ENCODE measurements at regions not wholly inside any gene's neighbourhood (a gene's known extent, or its start where the extent isn't known, plus 50 kb on each side); places are given as distances from the start of the nearest gene placed in this dataset.

- ATAC-seq (no peak), DNase-seq (no peak)
- no peak overlapping the region for H3K27ac ChIP-seq (ENCODE audit: low read length)
- H3K9me3 ChIP-seq (ENCODE audit: control insufficient read depth, insufficient read depth, low read length) = no peaks in the 10 kb centered on the region
- no peaks in the 10 kb centered on the region for H3K36me3 ChIP-seq (ENCODE audit: control insufficient read depth, insufficient read depth, low read length)
- no peak overlapping the region for H3K4me3 ChIP-seq (ENCODE audit: low read length)
- no peaks in the 10 kb centered on the region for H3K27me3 Mint-ChIP-seq (ENCODE audit: low read depth in 2 of 2)
- H3K36me3 Mint-ChIP-seq = no peaks in the 10 kb centered on the region
- no peak overlapping the region for H3K27ac Mint-ChIP-seq
- no peaks in the 10 kb centered on the region for H3K4me1 Mint-ChIP-seq
- intact Hi-C loops (cut with micrococcal nuclease) = no loop called here
- no peaks in the 10 kb centered on the region for H3K4me1 ChIP-seq (ENCODE audit: control insufficient read depth, insufficient read depth, low read length)
- H3K9me3 Mint-ChIP-seq = peaks cover 11 to 13% of the 10 kb centered on the region in 2 donors
- H3K4me3 Mint-ChIP-seq = no peak overlapping the region
- no peak for TF ChIP-seq CTCF (IDR thresholded peaks at IDR 0.05)
- 91% methylated on average over 1 of the region's 1 CpG for WGBS (ENCODE audit: insufficient coverage)
- no peaks in the 10 kb centered on the region for H3K27me3 ChIP-seq (ENCODE audit: control insufficient read depth, insufficient read depth, low read length)
Measured at GRCh38 chr12:77239617-77240016, 174.2 kb upstream of the E2F7 start.

GRCh38 chr12:77238335-77238734, 173.0 kb upstream of the E2F7 start:
- H3K9me3 ChIP-seq (ENCODE audit: control insufficient read depth, insufficient read depth, low read length) = no peaks in the 10 kb centered on the region
- no peaks in the 10 kb centered on the region for H3K36me3 ChIP-seq (ENCODE audit: control insufficient read depth, insufficient read depth, low read length)
- Mint-ChIP-seq H3K27me3 (ENCODE audit: low read depth in 2 of 2) (no peaks in the 10 kb centered on the region), H3K36me3 (no peaks in the 10 kb centered on the region), H3K27ac (no peak overlapping the region), H3K4me1 (no peaks in the 10 kb centered on the region), H3K4me3 (no peak overlapping the region), H3K9me3 (peaks cover 12 to 13% of the 10 kb centered on the region in 2 donors)
- no peak overlapping the region for H3K27ac ChIP-seq (ENCODE audit: low read length)
- no peaks in the 10 kb centered on the region for H3K4me1 ChIP-seq (ENCODE audit: control insufficient read depth, insufficient read depth, low read length)
- no peak for DNase-seq
- intact Hi-C loops (cut with micrococcal nuclease) = no loop called here
- 67% methylated on average over 2 of the region's 2 CpGs for WGBS (ENCODE audit: insufficient coverage)
- no peak overlapping the region for H3K4me3 ChIP-seq (ENCODE audit: low read length)
- H3K27me3 ChIP-seq (ENCODE audit: control insufficient read depth, insufficient read depth, low read length) = no peaks in the 10 kb centered on the region
- no peak for ATAC-seq
- TF ChIP-seq CTCF (IDR thresholded peaks at IDR 0.05) = no peak

GRCh38 chr12:77237896-77238295, 172.5 kb upstream of the E2F7 start:
- no peaks in the 10 kb centered on the region for H3K27me3 ChIP-seq (ENCODE audit: control insufficient read depth, insufficient read depth, low read length)
- WGBS (ENCODE audit: insufficient coverage) = no CpG with 5 or more reads among the region's 1 CpG
- no peak for DNase-seq
- no peak overlapping the region for H3K27ac ChIP-seq (ENCODE audit: low read length)
- Mint-ChIP-seq H3K27ac (no peak overlapping the region), H3K36me3 (no peaks in the 10 kb centered on the region), H3K4me3 (no peak overlapping the region), H3K27me3 (ENCODE audit: low read depth in 2 of 2) (no peaks in the 10 kb centered on the region), H3K9me3 (peaks cover 13 to 15% of the 10 kb centered on the region in 2 donors), H3K4me1 (no peaks in the 10 kb centered on the region)
- no peaks in the 10 kb centered on the region for H3K4me1 ChIP-seq (ENCODE audit: control insufficient read depth, insufficient read depth, low read length)
- ATAC-seq = no peak
- intact Hi-C loops (cut with micrococcal nuclease) = no loop called here
- no peaks in the 10 kb centered on the region for H3K36me3 ChIP-seq (ENCODE audit: control insufficient read depth, insufficient read depth, low read length)
- no peak overlapping the region for H3K4me3 ChIP-seq (ENCODE audit: low read length)
- TF ChIP-seq CTCF (IDR thresholded peaks at IDR 0.05) = no peak
- no peaks in the 10 kb centered on the region for H3K9me3 ChIP-seq (ENCODE audit: control insufficient read depth, insufficient read depth, low read length)

GRCh38 chr12:77236066-77236465, 170.7 kb upstream of the E2F7 start:
- Histone ChIP-seq H3K27me3 (ENCODE audit: control insufficient read depth, insufficient read depth, low read length) (no peaks in the 10 kb centered on the region), H3K4me1 (ENCODE audit: control insufficient read depth, insufficient read depth, low read length) (no peaks in the 10 kb centered on the region), H3K4me3 (ENCODE audit: low read length) (no peak overlapping the region), H3K36me3 (ENCODE audit: control insufficient read depth, insufficient read depth, low read length) (no peaks in the 10 kb centered on the region), H3K9me3 (ENCODE audit: control insufficient read depth, insufficient read depth, low read length) (no peaks in the 10 kb centered on the region), H3K27ac (ENCODE audit: low read length) (no peak overlapping the region)
- no peak for ATAC-seq
- Mint-ChIP-seq H3K4me3 (no peak overlapping the region), H3K27me3 (ENCODE audit: low read depth in 2 of 2) (no peaks in the 10 kb centered on the region), H3K9me3 (peaks cover 15 to 20% of the 10 kb centered on the region in 2 donors), H3K36me3 (no peaks in the 10 kb centered on the region), H3K4me1 (no peaks in the 10 kb centered on the region), H3K27ac (no peak overlapping the region)
- DNase-seq = no peak
- no peak for TF ChIP-seq CTCF (IDR thresholded peaks at IDR 0.05)
- intact Hi-C loops (cut with micrococcal nuclease) = no loop called here
